HG03354 (cell line): ENCODE measurements at regions not wholly inside any gene's neighbourhood (a gene's known extent, or its start where the extent isn't known, plus 50 kb on each side); places are given as distances from the start of the nearest gene placed in this dataset.

ENCODE experiments used
- ATAC-seq: cut with Tn5 transposase; IDR thresholded peaks from one replicate; pipeline ENCODE4 v1.9.1; 2021; ENCODE audit warnings: mild to moderate bottlenecking; ENCODE audit not compliant: unreplicated experiment, poor library complexity, severe bottlenecking

- ATAC-seq, result no peak
These were observed 307.2 kb downstream of the SOX4 start for GRCh38 chr6:21900730-21901129.

- no peak for ATAC-seq
These were observed 309.1 kb downstream of the SOX4 start for GRCh38 chr6:21902628-21903169.

- ATAC-seq, result no peak
These were observed 312.0 kb downstream of the SOX4 start for GRCh38 chr6:21905531-21905930.

- ATAC-seq, result no peak
These were observed 313.3 kb downstream of the SOX4 start for GRCh38 chr6:21906826-21907225.

- no peak for ATAC-seq
These were observed 313.7 kb downstream of the SOX4 start for GRCh38 chr6:21907291-21907690.

GRCh38 chr6:21908161-21908848 lies 314.8 kb downstream of the SOX4 start:
- ATAC-seq, result no peak

GRCh38 chr6:21909321-21909720 lies 315.8 kb downstream of the SOX4 start:
- no peak for ATAC-seq

- no peak for ATAC-seq
These were observed 317.7 kb downstream of the SOX4 start for GRCh38 chr6:21911208-21911607.

GRCh38 chr6:21912151-21912832 lies 318.7 kb downstream of the SOX4 start:
- no peak for ATAC-seq

GRCh38 chr6:21914121-21914973 lies 320.8 kb downstream of the SOX4 start:
- no peak for ATAC-seq

- ATAC-seq, result no peak
These were observed 322.2 kb downstream of the SOX4 start for GRCh38 chr6:21915707-21916260.

- no peak for ATAC-seq
These were observed 324.5 kb downstream of the SOX4 start for GRCh38 chr6:21918041-21918440.

GRCh38 chr6:21918666-21919065 lies 325.1 kb downstream of the SOX4 start:
- no peak for ATAC-seq

- no peak for ATAC-seq
These were observed 328.5 kb downstream of the SOX4 start for GRCh38 chr6:21922086-21922485.

- ATAC-seq, result no peak
These were observed 330.5 kb downstream of the SOX4 start for GRCh38 chr6:21924002-21924401.

- ATAC-seq, result no peak
These were observed 335.3 kb downstream of the SOX4 start for GRCh38 chr6:21928827-21929226.

- ATAC-seq, result no peak
These were observed 338.2 kb downstream of the SOX4 start for GRCh38 chr6:21931641-21932335.

GRCh38 chr6:21933351-21933750 lies 339.8 kb downstream of the SOX4 start:
- no peak for ATAC-seq

GRCh38 chr6:21935142-21935541 lies 341.6 kb downstream of the SOX4 start:
- ATAC-seq, result no peak
